ENCODE measurements at regions not wholly inside any gene's neighbourhood (a gene's known extent, or its start where the extent isn't known, plus 50 kb on each side); places are given as distances from the start of the nearest gene placed in this dataset.

DNA sequence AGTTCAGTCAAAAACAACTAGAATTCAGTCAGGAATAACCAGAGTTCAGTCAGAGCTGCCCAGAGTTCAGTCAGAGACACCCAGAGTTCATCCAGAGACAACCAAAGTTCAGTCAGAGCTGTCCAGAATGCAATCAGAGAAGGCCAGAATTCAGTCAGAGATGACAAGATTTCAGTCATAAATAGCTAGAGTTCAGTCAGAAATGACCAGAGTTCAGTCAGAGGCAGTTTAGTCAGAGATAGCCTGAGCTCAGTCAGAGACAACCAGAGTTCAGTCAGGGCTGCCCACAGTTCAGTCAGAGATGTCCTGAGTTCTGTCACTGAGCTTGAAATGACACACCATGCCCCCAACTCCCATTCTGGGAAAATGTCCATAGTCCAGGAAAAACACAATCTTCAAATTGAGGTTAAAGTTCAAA is 1102.8 kb downstream of the BCL11B start:
- Histone ChIP-seq H3K18ac (ENCODE audit: low read length) (no peak overlapping the region), H2AFZ (ENCODE audit: low read length) (no peak overlapping the region), H4K91ac (ENCODE audit: low read depth, low read length, poor library complexity) (no peak overlapping the region), H3K4me2 (ENCODE audit: insufficient read depth, low read length, poor library complexity, severe bottlenecking) (no peak overlapping the region), H3K14ac (ENCODE audit: low read length) (no peak overlapping the region), H2BK120ac (ENCODE audit: low read depth, low read length) (no peak overlapping the region), H2BK12ac (ENCODE audit: low read length) (no peak overlapping the region), H3K4me3 (ENCODE audit: low read length in 2 of 2) (no peak overlapping the region), H3K36me3 (replicated peaks in 1 of 2; ENCODE audit: control insufficient read depth in 2 of 2, insufficient read depth in 2 of 2, low read length in 2 of 2) (no peaks in the 10 kb centered on the region), H2BK15ac (ENCODE audit: low read length) (no peak overlapping the region), H3K23ac (ENCODE audit: low read depth, low read length, poor library complexity) (no peak overlapping the region), H4K8ac (ENCODE audit: low read depth, low read length) (no peak overlapping the region), H3K4ac (ENCODE audit: low read length) (no peak overlapping the region), H3K4me1 (ENCODE audit: control insufficient read depth in 2 of 2, insufficient read depth in 1 of 2, low read depth in 1 of 2, low read length in 2 of 2) (no peaks in the 10 kb centered on the region), H3K9me3 (replicated peaks in 1 of 2; ENCODE audit: control insufficient read depth in 2 of 2, insufficient read depth in 1 of 2, low read depth in 1 of 2, low read length in 2 of 2) (no peaks in the 10 kb centered on the region), H3K9ac (ENCODE audit: low read depth, low read length, poor library complexity) (no peak overlapping the region), H3K27me3 (ENCODE audit: control insufficient read depth in 3 of 3, insufficient read depth in 3 of 3, low read depth in 1 of 3, low read length in 3 of 3) (peaks cover 0 to 2% (median 0%) of the 10 kb centered on the region in 3 experiments), H2AK5ac (ENCODE audit: low read depth, low read length) (no peak overlapping the region), H2BK5ac (ENCODE audit: low read length) (no peak overlapping the region), H3K79me1 (ENCODE audit: low read depth, low read length) (no peaks in the 10 kb centered on the region), H3K27ac (replicated peaks; ENCODE audit: low read length) (no peak overlapping the region)
- DNase-seq (ENCODE audit: low spot score) = no peak

DNA sequence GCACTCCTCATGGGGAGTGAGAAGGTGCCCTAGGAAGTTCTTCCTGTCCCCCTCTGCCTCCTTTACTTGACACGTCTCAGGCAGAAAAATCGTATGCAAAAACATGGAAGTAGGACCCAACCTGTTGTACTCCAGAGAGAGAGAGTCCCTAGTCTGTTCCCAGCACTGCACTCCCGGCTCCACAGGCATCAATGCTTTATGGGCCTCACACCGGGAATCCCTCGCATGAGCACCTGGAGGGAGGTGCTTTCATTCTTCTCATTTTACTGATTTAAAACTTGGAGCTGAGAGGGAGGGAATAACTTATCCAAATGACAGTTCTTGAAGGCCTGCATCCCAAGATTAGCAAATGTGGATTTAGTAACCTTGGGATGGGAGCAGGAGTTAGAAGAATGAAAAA is 1101.4 kb downstream of the BCL11B start:
- no CpG with 5 or more reads among the region's 5 CpGs for WGBS, 2 donors (ENCODE audit: extremely low coverage in 2 of 2, insufficient read length in 2 of 2, insufficient replicate concordance in 1 of 2)
- Histone ChIP-seq H3K9ac (ENCODE audit: low read depth, low read length, poor library complexity) (no peak overlapping the region), H3K4me1 (ENCODE audit: control insufficient read depth in 2 of 2, insufficient read depth in 1 of 2, low read depth in 1 of 2, low read length in 2 of 2) (no peaks in the 10 kb centered on the region), H3K23ac (ENCODE audit: low read depth, low read length, poor library complexity) (no peak overlapping the region), H2AFZ (ENCODE audit: low read length) (no peak overlapping the region), H3K4me3 (ENCODE audit: low read length in 2 of 2) (no peak overlapping the region), H2BK12ac (ENCODE audit: low read length) (no peak overlapping the region), H4K91ac (ENCODE audit: low read depth, low read length, poor library complexity) (no peak overlapping the region), H3K4me2 (ENCODE audit: insufficient read depth, low read length, poor library complexity, severe bottlenecking) (no peak overlapping the region), H3K27me3 (ENCODE audit: control insufficient read depth in 3 of 3, insufficient read depth in 3 of 3, low read depth in 1 of 3, low read length in 3 of 3) (peaks cover 0 to 2% (median 0%) of the 10 kb centered on the region in 3 experiments), H3K4ac (ENCODE audit: low read length) (no peak overlapping the region), H2BK5ac (ENCODE audit: low read length) (no peak overlapping the region), H3K79me1 (ENCODE audit: low read depth, low read length) (no peaks in the 10 kb centered on the region), H3K18ac (ENCODE audit: low read length) (no peak overlapping the region), H3K14ac (ENCODE audit: low read length) (no peak overlapping the region), H2BK120ac (ENCODE audit: low read depth, low read length) (no peak overlapping the region), H3K27ac (replicated peaks; ENCODE audit: low read length) (no peak overlapping the region), H3K36me3 (replicated peaks in 1 of 2; ENCODE audit: control insufficient read depth in 2 of 2, insufficient read depth in 2 of 2, low read length in 2 of 2) (no peaks in the 10 kb centered on the region), H2AK5ac (ENCODE audit: low read depth, low read length) (no peak overlapping the region), H4K8ac (ENCODE audit: low read depth, low read length) (no peak overlapping the region), H2BK15ac (ENCODE audit: low read length) (no peak overlapping the region), H3K9me3 (replicated peaks in 1 of 2; ENCODE audit: control insufficient read depth in 2 of 2, insufficient read depth in 1 of 2, low read depth in 1 of 2, low read length in 2 of 2) (no peaks in the 10 kb centered on the region)
- DNase-seq (ENCODE audit: low spot score) = no peak

DNA sequence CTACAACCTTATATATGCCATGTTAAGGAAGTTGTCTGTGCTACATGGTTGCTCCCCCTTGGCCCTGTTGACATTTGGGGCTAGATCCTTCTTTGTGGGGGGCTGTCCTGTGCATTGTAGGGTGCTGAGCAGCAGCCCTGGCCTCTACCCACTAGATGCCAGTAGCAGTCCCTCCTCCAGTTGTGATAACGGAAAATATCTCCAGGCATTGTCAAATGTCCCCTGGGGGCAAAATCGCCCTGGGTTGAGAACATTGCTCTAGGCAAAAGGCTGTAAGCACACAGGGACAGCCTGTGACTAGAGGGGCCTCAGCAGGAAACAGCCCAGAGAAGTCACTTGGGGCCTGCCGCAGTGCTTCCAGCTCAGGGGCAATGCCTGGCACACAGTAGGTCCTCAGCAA is 1100.3 kb downstream of the BCL11B start:
- H3K14ac ChIP-seq (ENCODE audit: low read length) = no peak overlapping the region
- no peak overlapping the region for H3K4me3 ChIP-seq (ENCODE audit: low read length in 2 of 2)
- H2BK120ac ChIP-seq (ENCODE audit: low read depth, low read length) = no peak overlapping the region
- WGBS, 2 donors (ENCODE audit: extremely low coverage in 2 of 2, insufficient read length in 2 of 2, insufficient replicate concordance in 1 of 2) = no CpG with 5 or more reads among the region's 3 CpGs
- peaks cover 0 to 2% (median 0%) of the 10 kb centered on the region in 3 experiments for H3K27me3 ChIP-seq (ENCODE audit: control insufficient read depth in 3 of 3, insufficient read depth in 3 of 3, low read depth in 1 of 3, low read length in 3 of 3)
- no peak overlapping the region for H2BK5ac ChIP-seq (ENCODE audit: low read length)
- H2BK12ac ChIP-seq (ENCODE audit: low read length) = no peak overlapping the region
- no peaks in the 10 kb centered on the region for H3K79me1 ChIP-seq (ENCODE audit: low read depth, low read length)
- H2AFZ ChIP-seq (ENCODE audit: low read length) = no peak overlapping the region
- no peak overlapping the region for H4K91ac ChIP-seq (ENCODE audit: low read depth, low read length, poor library complexity)
- no peaks in the 10 kb centered on the region for H3K36me3 ChIP-seq (replicated peaks in 1 of 2; ENCODE audit: control insufficient read depth in 2 of 2, insufficient read depth in 2 of 2, low read length in 2 of 2)
- peak overlapping the region; percentile 12 for H2BK15ac ChIP-seq (ENCODE audit: low read length)
- no peak overlapping the region for H3K4me2 ChIP-seq (ENCODE audit: insufficient read depth, low read length, poor library complexity, severe bottlenecking)
- no peak overlapping the region for H3K27ac ChIP-seq (replicated peaks; ENCODE audit: low read length)
- no peak overlapping the region for H3K18ac ChIP-seq (ENCODE audit: low read length)
- peak overlapping the region; percentile 6 for H2AK5ac ChIP-seq (ENCODE audit: low read depth, low read length)
- no peak overlapping the region for H3K23ac ChIP-seq (ENCODE audit: low read depth, low read length, poor library complexity)
- DNase-seq (ENCODE audit: low spot score) = no peak
- no peak overlapping the region for H3K9ac ChIP-seq (ENCODE audit: low read depth, low read length, poor library complexity)
- no peaks in the 10 kb centered on the region for H3K9me3 ChIP-seq (replicated peaks in 1 of 2; ENCODE audit: control insufficient read depth in 2 of 2, insufficient read depth in 1 of 2, low read depth in 1 of 2, low read length in 2 of 2)
- H3K4me1 ChIP-seq (ENCODE audit: control insufficient read depth in 2 of 2, insufficient read depth in 1 of 2, low read depth in 1 of 2, low read length in 2 of 2) = no peaks in the 10 kb centered on the region
- no peak overlapping the region for H4K8ac ChIP-seq (ENCODE audit: low read depth, low read length)
- H3K4ac ChIP-seq (ENCODE audit: low read length) = no peak overlapping the region

DNA sequence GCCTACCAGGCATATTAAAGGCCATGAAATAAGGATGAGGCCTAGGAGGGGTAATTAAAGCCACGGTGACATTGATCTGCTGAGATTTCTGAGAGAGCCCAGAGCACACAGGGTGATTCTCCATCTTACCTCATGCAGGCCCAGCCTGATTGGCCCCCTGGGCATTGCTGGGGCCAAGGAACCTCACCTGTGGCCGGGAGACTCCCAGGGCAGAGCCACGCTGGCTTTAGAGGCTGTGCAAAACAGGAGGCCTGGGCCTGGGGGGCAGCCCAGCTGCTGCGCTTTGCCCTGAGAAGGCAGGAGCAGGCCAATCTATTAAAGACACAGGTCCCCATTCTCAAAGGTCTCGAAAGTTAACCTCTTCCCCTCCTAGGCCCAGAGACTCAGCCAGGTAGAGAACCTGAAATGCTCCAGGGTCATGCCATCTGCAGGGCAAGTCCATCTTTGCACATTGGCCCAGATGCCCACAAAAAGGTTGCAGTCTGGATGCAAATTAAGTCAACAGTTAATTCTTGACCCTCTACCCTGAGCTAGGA is 1099.7 kb downstream of the BCL11B start:
- no peak overlapping the region for H2BK5ac ChIP-seq (ENCODE audit: low read length)
- no peak overlapping the region for H2BK15ac ChIP-seq (ENCODE audit: low read length)
- H3K4me2 ChIP-seq (ENCODE audit: insufficient read depth, low read length, poor library complexity, severe bottlenecking) = no peak overlapping the region
- H2BK120ac ChIP-seq (ENCODE audit: low read depth, low read length) = no peak overlapping the region
- H3K4me1 ChIP-seq (ENCODE audit: control insufficient read depth in 2 of 2, insufficient read depth in 1 of 2, low read depth in 1 of 2, low read length in 2 of 2) = no peaks in the 10 kb centered on the region
- no peaks in the 10 kb centered on the region for H3K9me3 ChIP-seq (replicated peaks in 1 of 2; ENCODE audit: control insufficient read depth in 2 of 2, insufficient read depth in 1 of 2, low read depth in 1 of 2, low read length in 2 of 2)
- H3K79me1 ChIP-seq (ENCODE audit: low read depth, low read length) = no peaks in the 10 kb centered on the region
- no peak overlapping the region for H3K14ac ChIP-seq (ENCODE audit: low read length)
- H3K9ac ChIP-seq (ENCODE audit: low read depth, low read length, poor library complexity) = no peak overlapping the region
- H3K18ac ChIP-seq (ENCODE audit: low read length) = peak overlapping the region; percentile 29
- WGBS, 2 donors (ENCODE audit: extremely low coverage in 2 of 2, insufficient read length in 2 of 2, insufficient replicate concordance in 1 of 2) = no CpG with 5 or more reads among the region's 5 CpGs
- no peaks in the 10 kb centered on the region for H3K36me3 ChIP-seq (replicated peaks in 1 of 2; ENCODE audit: control insufficient read depth in 2 of 2, insufficient read depth in 2 of 2, low read length in 2 of 2)
- H3K27ac ChIP-seq (replicated peaks; ENCODE audit: low read length) = no peak overlapping the region
- no peak overlapping the region for H4K91ac ChIP-seq (ENCODE audit: low read depth, low read length, poor library complexity)
- DNase-seq (ENCODE audit: low spot score) = no peak
- H3K27me3 ChIP-seq (ENCODE audit: control insufficient read depth in 3 of 3, insufficient read depth in 3 of 3, low read depth in 1 of 3, low read length in 3 of 3) = peaks cover 0 to 2% (median 0%) of the 10 kb centered on the region in 3 experiments
- H2BK12ac ChIP-seq (ENCODE audit: low read length) = no peak overlapping the region
- peak overlapping the region; percentile 6 for H2AK5ac ChIP-seq (ENCODE audit: low read depth, low read length)
- H4K8ac ChIP-seq (ENCODE audit: low read depth, low read length) = no peak overlapping the region
- no peak overlapping the region for H3K23ac ChIP-seq (ENCODE audit: low read depth, low read length, poor library complexity)
- no peak overlapping the region for H3K4ac ChIP-seq (ENCODE audit: low read length)
- H2AFZ ChIP-seq (ENCODE audit: low read length) = no peak overlapping the region
- H3K4me3 ChIP-seq (ENCODE audit: low read length in 2 of 2) = no peak overlapping the region
